SK-N-MC (cell line): ENCODE measurements at regions not wholly inside any gene's neighbourhood (a gene's known extent, or its start where the extent isn't known, plus 50 kb on each side); places are given as distances from the start of the nearest gene placed in this dataset.

Source experiments
- EZH2 ChIP-seq: fragments of 200-600 bp; sonication (generic); IDR thresholded peaks from one replicate; pipeline ENCODE4 v1.6.1; 2017; ENCODE audit warnings: antibody characterized with exemption
- FOXP2 ChIP-seq: optimal IDR thresholded peaks from 2 replicates; pipeline ENCODE3; 2011; ENCODE audit warnings: mild to moderate bottlenecking, moderate library complexity; ENCODE audit not compliant: insufficient read depth; ENCODE audit errors: extremely low read length, control extremely low read depth
- POLR2AphosphoS5 ChIP-seq: IDR thresholded peaks from 2 replicates; pipeline ENCODE4 v1.6.1; 2012; ENCODE audit warnings: mild to moderate bottlenecking, low read depth, low read length, borderline replicate concordance

GRCh38 chr12:60842181-60842580, 1246.4 kb downstream of the SLC16A7 start:
- no peak for TF ChIP-seq POLR2AphosphoS5
- TF ChIP-seq EZH2: no peak
- TF ChIP-seq FOXP2: no peak
